ENCODE measurements at regions not wholly inside any gene's neighbourhood (a gene's known extent, or its start where the extent isn't known, plus 50 kb on each side); places are given as distances from the start of the nearest gene placed in this dataset.
A peak's percentile ranks its signal among the peaks of the same experiment; 100 is the strongest.

- H3K27ac ChIP-seq: peak overlapping the region; percentile 64
- no peak for TF ChIP-seq CTCF (conservative IDR thresholded peaks at IDR 0.05)
These were observed 426.5 kb upstream of the CAMK1G start for GRCh38 chr1:209156991-209157390.

- H3K27ac ChIP-seq: no peak overlapping the region
- TF ChIP-seq CTCF (conservative IDR thresholded peaks at IDR 0.05): no peak
These were observed 425.8 kb upstream of the CAMK1G start for GRCh38 chr1:209157546-209158249.

GRCh38 chr1:209158851-209159250, 424.7 kb upstream of the CAMK1G start:
- no peak overlapping the region for H3K27ac ChIP-seq
- TF ChIP-seq CTCF (conservative IDR thresholded peaks at IDR 0.05): no peak

GRCh38 chr1:209160230-209160629, 423.3 kb upstream of the CAMK1G start:
- no peak overlapping the region for H3K27ac ChIP-seq
- no peak for TF ChIP-seq CTCF (conservative IDR thresholded peaks at IDR 0.05)

GRCh38 chr1:209162651-209163050, 420.9 kb upstream of the CAMK1G start:
- H3K27ac ChIP-seq: no peak overlapping the region
- TF ChIP-seq CTCF (conservative IDR thresholded peaks at IDR 0.05): no peak

GRCh38 chr1:209168204-209168603, 415.3 kb upstream of the CAMK1G start:
- no peak for TF ChIP-seq CTCF (conservative IDR thresholded peaks at IDR 0.05)
- no peak overlapping the region for H3K27ac ChIP-seq

GRCh38 chr1:209171151-209171550, 412.4 kb upstream of the CAMK1G start:
- TF ChIP-seq CTCF (conservative IDR thresholded peaks at IDR 0.05): no peak
- H3K27ac ChIP-seq: no peak overlapping the region
